ENCODE measurements at regions not wholly inside any gene's neighbourhood (a gene's known extent, or its start where the extent isn't known, plus 50 kb on each side); places are given as distances from the start of the nearest gene placed in this dataset.
"Not testable (repeated sequence)": the region's sequence is repeated elsewhere in the genome, so short reads cannot be mapped to it uniquely, and the experiment has no call there.

DNA sequence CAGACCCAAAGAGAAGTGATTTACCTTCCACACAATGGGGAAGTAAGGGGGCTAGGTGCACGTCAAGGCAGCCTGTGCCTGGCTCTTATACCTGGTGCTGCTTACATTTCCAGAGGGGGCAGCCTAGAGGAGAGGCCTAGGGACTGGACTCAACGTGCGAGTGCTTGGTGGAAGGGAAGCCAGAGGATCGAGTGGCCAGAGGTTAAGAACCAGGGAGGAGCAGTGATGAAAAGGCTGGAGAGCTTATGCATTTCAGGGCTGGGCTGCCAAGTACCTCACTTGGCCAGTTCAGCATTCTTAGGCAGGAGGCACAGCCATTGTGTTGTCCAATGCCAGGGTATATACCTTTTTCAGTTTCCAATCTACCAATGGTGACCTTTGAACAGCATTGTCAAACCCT is 77.4 kb downstream of the LAT start:
- H3K36me3 ChIP-seq (ENCODE audit: control insufficient read depth in 2 of 2, insufficient read depth in 1 of 2, low read length in 2 of 2); H3K4me3 ChIP-seq (ENCODE audit: low read depth, low read length); H3K4me1 ChIP-seq (ENCODE audit: control insufficient read depth, insufficient read depth, low read length); H3K9me3 ChIP-seq (ENCODE audit: control insufficient read depth, insufficient read depth, low read depth, low read length); H3K27ac ChIP-seq (ENCODE audit: extremely low read depth, low read depth, low read length); CTCF ChIA-PET; POLR2A ChIA-PET: not testable (repeated sequence)

DNA sequence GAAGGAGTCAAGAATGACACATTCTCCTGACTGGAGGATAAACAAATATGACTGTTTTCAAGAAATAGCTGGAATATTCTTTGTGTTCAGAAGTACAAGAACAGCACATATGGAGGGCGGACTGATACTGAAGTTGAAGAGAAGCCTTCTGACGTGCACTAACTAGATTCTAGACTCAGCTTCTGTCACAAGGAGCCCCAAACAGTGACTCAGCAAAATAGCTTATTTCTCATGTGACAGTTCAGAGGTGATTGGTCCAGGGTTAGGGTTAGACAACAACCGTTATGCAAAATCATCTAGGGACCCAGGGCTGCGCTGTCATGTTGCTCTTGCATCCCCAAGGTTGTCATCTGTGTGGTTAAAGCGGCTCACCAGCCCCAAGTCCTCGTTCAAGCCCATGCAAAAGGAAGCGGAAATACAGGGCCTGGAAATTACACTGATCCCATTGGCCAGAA is 76.6 kb downstream of the LAT start:
- H3K36me3 ChIP-seq (ENCODE audit: control insufficient read depth in 2 of 2, insufficient read depth in 1 of 2, low read length in 2 of 2); H3K4me1 ChIP-seq (ENCODE audit: control insufficient read depth, insufficient read depth, low read length); H3K27ac ChIP-seq (ENCODE audit: extremely low read depth, low read depth, low read length); H3K9me3 ChIP-seq (ENCODE audit: control insufficient read depth, insufficient read depth, low read depth, low read length); POLR2A ChIA-PET; CTCF ChIA-PET; H3K4me3 ChIP-seq (ENCODE audit: low read depth, low read length): not testable (repeated sequence)

DNA sequence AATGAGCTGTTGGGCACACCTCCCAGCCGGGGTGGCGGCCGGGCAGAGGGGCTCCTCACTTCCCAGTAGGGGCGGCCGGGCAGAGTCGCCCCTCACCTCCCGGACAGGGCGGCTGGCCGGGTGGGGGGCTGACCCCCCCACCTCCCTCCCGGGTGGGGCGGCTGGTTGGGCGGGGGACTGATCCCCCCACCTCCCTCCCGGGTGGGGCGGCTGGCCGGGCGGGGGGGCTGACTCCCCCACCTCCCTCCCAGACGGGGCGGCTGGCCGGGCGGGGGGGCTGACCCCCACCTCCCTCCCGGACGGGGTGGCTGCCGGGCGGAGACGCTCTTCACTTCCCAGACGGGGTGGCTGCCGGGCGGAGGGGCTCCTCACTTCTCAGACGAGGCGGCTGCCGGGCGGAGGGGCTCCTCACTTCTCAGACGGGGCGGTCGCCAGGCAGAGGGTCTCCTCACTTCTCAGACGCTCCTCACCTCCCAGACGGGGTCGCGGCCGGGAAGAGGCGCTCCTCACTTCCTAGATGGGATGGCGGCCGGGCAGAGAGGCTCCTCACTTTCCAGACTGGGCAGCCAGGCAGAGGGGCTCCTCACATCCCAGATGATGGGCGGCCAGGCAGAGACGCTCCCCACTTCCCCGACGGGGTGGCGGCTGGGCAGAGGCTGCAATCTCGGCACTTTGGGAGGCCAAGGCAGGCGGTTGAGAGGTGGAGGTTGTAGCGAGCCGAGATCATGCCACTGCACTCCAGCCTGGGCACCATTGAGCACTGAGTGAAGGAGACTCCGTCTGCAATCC is 75.4 kb downstream of the LAT start:
- POLR2A ChIA-PET; H3K9me3 ChIP-seq (ENCODE audit: control insufficient read depth, insufficient read depth, low read depth, low read length); H3K36me3 ChIP-seq (ENCODE audit: control insufficient read depth in 2 of 2, insufficient read depth in 1 of 2, low read length in 2 of 2): not testable (repeated sequence)

DNA sequence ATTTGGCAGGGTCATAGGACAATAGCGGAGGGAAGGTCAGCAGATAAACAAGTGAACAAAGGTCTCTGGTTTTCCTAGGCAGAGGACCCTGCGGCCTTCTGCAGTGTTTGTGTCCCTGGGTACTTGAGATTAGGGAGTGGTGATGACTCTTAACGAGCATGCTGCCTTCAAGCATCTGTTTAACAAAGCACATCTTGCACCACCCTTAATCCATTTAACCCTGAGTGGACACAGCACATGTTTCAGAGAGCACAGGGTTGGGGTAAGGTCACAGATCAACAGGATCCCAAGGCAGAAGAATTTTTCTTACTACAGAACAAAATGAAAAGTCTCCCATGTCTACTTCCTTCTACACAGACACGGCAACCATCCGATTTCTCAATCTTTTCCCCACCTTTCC is 74.7 kb downstream of the LAT start:
- H3K36me3 ChIP-seq (ENCODE audit: control insufficient read depth in 2 of 2, insufficient read depth in 1 of 2, low read length in 2 of 2); H3K9me3 ChIP-seq (ENCODE audit: control insufficient read depth, insufficient read depth, low read depth, low read length); H3K4me3 ChIP-seq (ENCODE audit: low read depth, low read length); CTCF ChIA-PET; H3K27ac ChIP-seq (ENCODE audit: extremely low read depth, low read depth, low read length); H3K4me1 ChIP-seq (ENCODE audit: control insufficient read depth, insufficient read depth, low read length); POLR2A ChIA-PET: not testable (repeated sequence)

More for the DNA sequence above, 75.4 kb downstream of the LAT start:
- CTCF ChIA-PET; H3K27ac ChIP-seq (ENCODE audit: extremely low read depth, low read depth, low read length); H3K4me3 ChIP-seq (ENCODE audit: low read depth, low read length); H3K4me1 ChIP-seq (ENCODE audit: control insufficient read depth, insufficient read depth, low read length): not testable (repeated sequence)
